ENCODE measurements at regions not wholly inside any gene's neighbourhood (a gene's known extent, or its start where the extent isn't known, plus 50 kb on each side); places are given as distances from the start of the nearest gene placed in this dataset.

- no peak overlapping the region for H3K4me3 ChIP-seq
These were observed 582.4 kb upstream of the BRINP1 start for GRCh38 chr9:119951591-119951990.

GRCh38 chr9:119951090-119951489 is 581.9 kb upstream of the BRINP1 start:
- H3K27me3 ChIP-seq (replicated peaks in 1 of 7): no peaks in the 10 kb centered on the region
- H3K36me3 ChIP-seq: no peaks in the 10 kb centered on the region
- TF ChIP-seq CTCF (IDR thresholded peaks at IDR 0.05 in 8 of 11, conservative IDR thresholded peaks at IDR 0.05 in 3 of 11) (no peak), POLR2AphosphoS5 (IDR thresholded peaks at IDR 0.05) (no peak), POLR2A (IDR thresholded peaks at IDR 0.05) (no peak)
- H3K27ac ChIP-seq: peak overlapping the region in 6 of 8 donors; percentile 8 to 69 (median 52)
- H3K9me3 ChIP-seq: no peaks in the 10 kb centered on the region
- intact Hi-C loops (cut with DNase I; ENCODE audit: low total_unique reads): no loop called here
- no peak for DNase-seq
- no peaks in the 10 kb centered on the region for H3K4me1 ChIP-seq
- no peak overlapping the region for H3K4me3 ChIP-seq
- 61 to 83% (median 76%) methylated on average over 1 of the region's 1 CpG for WGBS, 5 donors

More at GRCh38 chr9:119951591-119951990, 582.4 kb upstream of the BRINP1 start:
- DNase-seq: no peak
- peak overlapping the region in 7 of 8 donors; percentile 8 to 69 (median 51) for H3K27ac ChIP-seq
- H3K9me3 ChIP-seq: no peaks in the 10 kb centered on the region
- TF ChIP-seq POLR2AphosphoS5 (IDR thresholded peaks at IDR 0.05) (no peak), POLR2A (IDR thresholded peaks at IDR 0.05) (no peak), CTCF (IDR thresholded peaks at IDR 0.05 in 8 of 11, conservative IDR thresholded peaks at IDR 0.05 in 3 of 11) (no peak)
- no peaks in the 10 kb centered on the region for H3K27me3 ChIP-seq (replicated peaks in 1 of 7)
- H3K4me1 ChIP-seq: no peaks in the 10 kb centered on the region
- WGBS, 5 donors: 60 to 82% (median 79%) methylated on average over 3 of the region's 3 CpGs
- no peaks in the 10 kb centered on the region for H3K36me3 ChIP-seq
- intact Hi-C loops (cut with DNase I; ENCODE audit: low total_unique reads): no loop called here

GRCh38 chr9:119945686-119946085 is 576.5 kb upstream of the BRINP1 start:
- 60 to 69% (median 63%) methylated on average over 7 of the region's 7 CpGs for WGBS, 5 donors
- H3K4me3 ChIP-seq: no peak overlapping the region
- H3K36me3 ChIP-seq: no peaks in the 10 kb centered on the region
- TF ChIP-seq POLR2A (IDR thresholded peaks at IDR 0.05): no peak
- TF ChIP-seq CTCF (IDR thresholded peaks at IDR 0.05 in 8 of 11, conservative IDR thresholded peaks at IDR 0.05 in 3 of 11): no peak
- TF ChIP-seq POLR2AphosphoS5 (IDR thresholded peaks at IDR 0.05): no peak
- no peaks in the 10 kb centered on the region for H3K27me3 ChIP-seq (replicated peaks in 1 of 7)
- no peak for DNase-seq
- H3K4me1 ChIP-seq: no peaks in the 10 kb centered on the region
- no peak overlapping the region for H3K27ac ChIP-seq
- H3K9me3 ChIP-seq: no peaks in the 10 kb centered on the region
- intact Hi-C loops (cut with DNase I; ENCODE audit: low total_unique reads): no loop called here

- 67 to 84% (median 76%) methylated on average over 1 of the region's 1 CpG for WGBS, 5 donors
These were observed 571.9 kb upstream of the BRINP1 start for GRCh38 chr9:119941091-119941490.

More at GRCh38 chr9:119941091-119941490, 571.9 kb upstream of the BRINP1 start:
- intact Hi-C loops (cut with DNase I; ENCODE audit: low total_unique reads): no loop called here
- no peak for TF ChIP-seq POLR2A (IDR thresholded peaks at IDR 0.05)
- TF ChIP-seq POLR2AphosphoS5 (IDR thresholded peaks at IDR 0.05): no peak
- no peak for TF ChIP-seq CTCF (IDR thresholded peaks at IDR 0.05 in 8 of 11, conservative IDR thresholded peaks at IDR 0.05 in 3 of 11)
- no peak overlapping the region for H3K27ac ChIP-seq
- no peaks in the 10 kb centered on the region for H3K36me3 ChIP-seq
- H3K27me3 ChIP-seq (replicated peaks in 1 of 7): no peaks in the 10 kb centered on the region
- no peaks in the 10 kb centered on the region for H3K9me3 ChIP-seq
- no peak overlapping the region for H3K4me3 ChIP-seq
- H3K4me1 ChIP-seq: no peaks in the 10 kb centered on the region
- DNase-seq: no peak

Data from spleen (tissue), 11 donors.